Osteoblast (primary cell): ENCODE measurements at regions not wholly inside any gene's neighbourhood (a gene's known extent, or its start where the extent isn't known, plus 50 kb on each side); places are given as distances from the start of the nearest gene placed in this dataset.

Experiments
- DNase-seq: peaks from one replicate; pipeline ENCODE4 v3.0.0; 2011; ENCODE audit warnings: low spot score, mixed read lengths; ENCODE audit not compliant: insufficient read length; ENCODE audit errors: missing footprints
- H2AFZ ChIP-seq: 2 replicates; pipeline ENCODE4 v1.6.0; 2011; ENCODE audit warnings: mild to moderate bottlenecking, low read length
- H3K27ac ChIP-seq: 2 replicates; pipeline ENCODE4 v1.5.1; 2011; ENCODE audit warnings: mild to moderate bottlenecking, low read depth, low read length, moderate library complexity
- H3K27me3 ChIP-seq: 2 replicates; pipeline ENCODE4 v1.6.0; 2012; ENCODE audit warnings: mild to moderate bottlenecking, control low read depth, inconsistent platforms, low read length, moderate library complexity; ENCODE audit not compliant: insufficient read depth
- H3K36me3 ChIP-seq: 2 replicates; pipeline ENCODE4 v1.5.1; 2011; ENCODE audit warnings: mild to moderate bottlenecking, low read length, control low read depth, moderate library complexity; ENCODE audit not compliant: insufficient read depth
- H3K4me1 ChIP-seq: 2 replicates; pipeline ENCODE4 v1.5.1; 2011; ENCODE audit warnings: mild to moderate bottlenecking, low read length, control low read depth, moderate library complexity; ENCODE audit not compliant: insufficient read depth
- H3K4me2 ChIP-seq: 2 replicates; pipeline ENCODE4 v1.6.0; 2011; ENCODE audit warnings: mild to moderate bottlenecking, low read length; ENCODE audit not compliant: insufficient read depth
- H3K4me3 ChIP-seq: fragments of 200-600 bp; sonication (generic); 3 replicates; pipeline ENCODE4 v1.5.1; 2012; ENCODE audit warnings: mild to moderate bottlenecking, low read length, inconsistent platforms; ENCODE audit not compliant: insufficient read depth
- H3K79me2 ChIP-seq: 2 replicates; pipeline ENCODE4 v1.6.0; 2012; ENCODE audit warnings: mild to moderate bottlenecking, low read length, control low read depth, inconsistent platforms; ENCODE audit not compliant: insufficient read depth
- H3K9me3 ChIP-seq: 2 replicates; pipeline ENCODE4 v1.5.1; 2011; ENCODE audit warnings: low read depth, low read length, control low read depth
- H4K20me1 ChIP-seq: 2 replicates; pipeline ENCODE4 v1.6.0; 2012; ENCODE audit warnings: mild to moderate bottlenecking, low read length, control low read depth; ENCODE audit not compliant: insufficient read depth
- CTCF ChIP-seq: IDR thresholded peaks from 2 replicates; pipeline ENCODE4 v1.5.1; 2011; ENCODE audit warnings: mild to moderate bottlenecking, low read depth, low read length, moderate library complexity; ENCODE audit errors: extremely low read depth

DNA sequence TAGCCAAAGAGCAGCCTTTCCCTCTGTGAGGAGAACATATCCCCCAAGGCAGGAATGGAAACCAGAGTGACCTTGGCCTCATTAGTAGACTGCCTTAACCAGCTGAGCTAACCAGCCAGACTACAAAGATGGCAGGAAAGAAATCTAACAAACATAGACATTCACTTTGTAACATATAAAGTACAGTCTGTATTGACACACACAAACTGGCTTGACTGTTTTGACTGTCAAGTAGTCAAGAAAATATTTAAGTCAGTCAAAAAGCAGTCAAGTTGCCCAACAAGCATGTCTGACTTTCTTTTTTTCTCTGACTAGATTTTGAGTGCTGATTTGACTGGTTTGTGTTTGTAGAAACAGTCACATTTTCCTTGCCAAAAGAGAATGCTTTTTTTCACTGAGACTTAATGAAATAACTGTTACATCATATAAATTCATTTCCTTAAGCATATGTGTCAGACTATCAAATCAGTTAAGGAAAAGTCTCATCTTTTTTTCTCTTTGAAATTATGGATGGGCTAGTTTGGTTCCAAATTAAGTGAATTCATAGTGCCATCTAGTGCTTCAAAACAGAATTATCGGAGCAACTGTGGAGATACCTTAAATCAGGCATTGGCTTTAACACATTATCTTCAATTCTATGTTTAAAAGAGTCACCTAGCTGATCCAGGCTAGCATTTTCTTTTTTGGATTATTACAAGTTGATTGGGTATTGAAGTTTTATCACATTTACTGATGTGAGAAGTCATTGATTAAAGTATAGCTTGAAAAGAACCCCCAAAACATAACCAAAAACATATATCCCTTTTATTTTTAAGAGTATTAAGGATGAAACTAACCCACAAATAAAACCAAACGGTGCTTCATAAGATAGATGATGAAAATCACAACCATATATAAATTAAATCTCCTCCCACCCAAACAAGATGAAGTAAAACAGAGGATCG, 75.0 kb downstream of the ATP6V1G3 start:
- Histone ChIP-seq H3K79me2 (no peaks in the 10 kb centered on the region), H4K20me1 (no peaks in the 10 kb centered on the region), H3K27me3 (no peaks in the 10 kb centered on the region), H3K4me3 (no peak overlapping the region), H2AFZ (peak overlapping the region; percentile 35), H3K27ac (peak overlapping the region; percentile 62), H3K4me2 (peak overlapping the region; percentile 28), H3K9me3 (no peaks in the 10 kb centered on the region), H3K4me1 (peaks cover 27% of the 10 kb centered on the region), H3K36me3 (no peaks in the 10 kb centered on the region)
- no peak for DNase-seq
- TF ChIP-seq CTCF, result peak; percentile 70

DNA sequence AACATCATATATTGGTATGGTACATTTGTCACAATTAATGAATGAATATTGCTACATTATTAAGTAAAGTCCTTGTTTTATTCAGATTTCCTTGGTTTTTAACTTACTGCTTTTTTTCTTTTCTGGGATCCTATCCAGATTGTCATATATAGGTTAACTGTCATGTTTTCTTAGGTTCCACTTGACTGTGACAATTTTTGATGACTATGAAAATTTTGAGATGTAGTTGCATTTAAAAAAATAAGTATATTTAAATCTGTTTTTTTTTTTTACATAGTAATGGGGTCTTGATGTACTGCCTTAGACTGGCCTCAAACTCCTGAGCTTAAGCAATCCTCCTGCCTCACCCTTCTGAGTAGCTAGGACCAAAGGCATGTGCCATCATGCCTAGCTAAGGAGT, 76.8 kb downstream of the ATP6V1G3 start:
- no peak overlapping the region for H3K4me3 ChIP-seq
- H3K79me2 ChIP-seq, result no peaks in the 10 kb centered on the region
- H2AFZ ChIP-seq, result no peak overlapping the region
- no peak overlapping the region for H3K27ac ChIP-seq
- TF ChIP-seq CTCF, result no peak
- no peaks in the 10 kb centered on the region for H3K9me3 ChIP-seq
- H3K4me2 ChIP-seq, result no peak overlapping the region
- H3K4me1 ChIP-seq, result peaks cover 27% of the 10 kb centered on the region
- H3K27me3 ChIP-seq, result no peaks in the 10 kb centered on the region
- H3K36me3 ChIP-seq, result no peaks in the 10 kb centered on the region
- no peak for DNase-seq
- no peaks in the 10 kb centered on the region for H4K20me1 ChIP-seq

GRCh38 chr1:198462365-198463019, 78.0 kb downstream of the ATP6V1G3 start:
- Histone ChIP-seq H3K4me1 (peaks cover 22% of the 10 kb centered on the region), H3K27ac (no peak overlapping the region), H3K9me3 (no peaks in the 10 kb centered on the region), H3K79me2 (no peaks in the 10 kb centered on the region), H3K4me2 (no peak overlapping the region), H3K4me3 (no peak overlapping the region), H3K27me3 (no peaks in the 10 kb centered on the region), H3K36me3 (no peaks in the 10 kb centered on the region), H4K20me1 (no peaks in the 10 kb centered on the region), H2AFZ (no peak overlapping the region)
- DNase-seq, result no peak
- TF ChIP-seq CTCF, result no peak

DNA sequence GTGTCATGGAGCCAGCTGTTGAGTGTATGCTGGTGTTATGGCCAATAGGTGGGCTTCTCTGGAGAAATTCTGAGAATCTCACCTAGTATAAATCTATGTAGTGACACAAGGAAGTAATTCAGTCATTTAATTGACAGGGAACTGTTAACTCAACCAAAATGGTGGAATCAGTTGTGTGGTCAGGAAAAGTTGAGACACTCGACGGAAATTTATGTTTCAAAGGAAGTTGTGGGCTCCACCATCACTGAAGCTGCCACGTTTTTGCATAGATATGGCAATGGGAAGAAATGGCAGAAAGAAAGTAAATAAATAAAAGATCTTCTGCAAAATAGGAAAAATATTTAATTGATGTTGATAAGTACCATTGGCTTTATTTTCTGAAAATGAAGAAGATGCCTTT, 84.5 kb downstream of the ATP6V1G3 start:
- no peaks in the 10 kb centered on the region for H3K27me3 ChIP-seq
- no peak for DNase-seq
- no peaks in the 10 kb centered on the region for H3K9me3 ChIP-seq
- H2AFZ ChIP-seq, result no peak overlapping the region
- no peak for TF ChIP-seq CTCF
- no peak overlapping the region for H3K27ac ChIP-seq
- H3K4me1 ChIP-seq, result no peaks in the 10 kb centered on the region
- H3K4me2 ChIP-seq, result no peak overlapping the region
- no peaks in the 10 kb centered on the region for H3K79me2 ChIP-seq
- no peak overlapping the region for H3K4me3 ChIP-seq
- no peaks in the 10 kb centered on the region for H3K36me3 ChIP-seq
- H4K20me1 ChIP-seq, result no peaks in the 10 kb centered on the region
